NCI-H2196 treated with DMSO at 0.1 percent for 48 hours (cell line): ENCODE measurements at regions not wholly inside any gene's neighbourhood (a gene's known extent, or its start where the extent isn't known, plus 50 kb on each side); places are given as distances from the start of the nearest gene placed in this dataset.

Experiments used
- DNase-seq: peaks from one replicate; lab custom pipeline; 2025; ENCODE audit not compliant: unreplicated experiment; lab: John Stamatoyannopoulos, UW

DNA sequence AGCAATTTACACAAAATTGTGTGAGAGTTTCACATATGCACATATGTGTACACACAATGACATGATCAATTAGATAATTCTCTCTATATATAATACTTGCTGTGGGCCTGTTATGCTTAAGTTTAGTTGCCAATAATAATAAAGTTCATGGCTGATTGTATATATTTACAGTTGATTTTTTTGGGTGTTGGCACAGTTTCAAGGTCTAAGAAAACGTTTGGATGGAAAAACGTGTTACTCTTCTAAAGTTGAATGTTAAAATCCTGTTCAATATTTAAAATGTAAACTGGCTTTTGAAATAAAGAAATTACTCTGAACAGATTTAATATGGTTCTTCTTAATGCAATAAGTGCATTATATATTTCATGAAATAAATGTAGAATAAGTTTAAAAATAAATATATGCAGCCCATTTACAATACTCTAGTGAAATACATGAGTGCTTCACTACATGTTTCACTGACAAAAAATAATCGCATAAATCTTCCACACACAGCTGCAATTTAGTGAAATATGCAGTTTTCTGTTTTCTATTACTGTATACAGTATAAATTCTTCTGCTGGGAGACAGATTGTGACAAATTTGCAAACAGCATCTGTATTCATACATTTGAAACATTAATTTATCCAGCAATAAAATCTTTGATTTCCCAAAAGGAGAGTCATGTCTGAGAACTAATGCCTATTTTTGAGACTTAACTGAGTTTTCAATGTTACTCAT lies 586.9 kb upstream of the KLHL1 start:
- no peak for DNase-seq

DNA sequence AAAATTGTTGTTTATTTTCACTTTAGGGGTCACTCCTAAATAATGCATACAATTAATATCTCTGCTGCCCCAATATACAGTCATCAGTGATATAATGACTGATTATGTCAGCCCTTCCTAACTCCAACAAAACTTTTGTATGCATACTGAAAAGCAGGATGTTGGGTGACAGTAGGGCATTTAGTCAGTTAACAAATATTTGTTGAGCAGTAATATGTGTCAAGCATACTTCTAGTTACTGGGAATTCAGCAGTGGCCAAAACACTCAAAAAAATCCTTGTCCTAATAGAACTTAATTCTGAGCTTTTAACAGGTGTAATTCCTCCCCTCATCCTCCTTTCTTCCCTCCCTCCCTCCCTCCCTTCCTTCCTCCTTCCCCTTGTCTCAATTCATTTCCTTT lies 560.7 kb upstream of the KLHL1 start:
- DNase-seq: no peak

DNA sequence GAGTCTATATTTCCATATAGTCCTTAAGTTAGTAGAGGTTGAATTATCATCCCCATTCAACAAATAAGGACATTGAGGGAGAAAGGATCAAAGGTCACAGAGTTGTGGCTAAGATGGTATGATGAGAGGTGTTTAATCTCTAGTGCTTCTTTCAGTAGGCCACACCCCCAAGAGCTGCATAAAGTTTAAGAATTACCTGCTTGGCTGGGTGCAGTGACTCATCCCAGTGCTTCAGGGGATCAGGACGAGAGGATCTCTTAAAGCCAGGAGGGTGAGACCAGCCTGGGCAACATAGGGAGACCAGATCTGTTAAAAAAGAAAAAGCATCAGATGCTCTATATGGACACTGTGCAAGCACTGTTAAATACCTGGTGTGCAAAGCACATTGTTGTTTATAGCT lies 560.0 kb upstream of the KLHL1 start:
- no peak for DNase-seq

- no peak for DNase-seq
Observed at GRCh38 chr13:70666883-70667556, 558.8 kb upstream of the KLHL1 start.

GRCh38 chr13:70662231-70662940 lies 554.1 kb upstream of the KLHL1 start:
- no peak for DNase-seq

DNA sequence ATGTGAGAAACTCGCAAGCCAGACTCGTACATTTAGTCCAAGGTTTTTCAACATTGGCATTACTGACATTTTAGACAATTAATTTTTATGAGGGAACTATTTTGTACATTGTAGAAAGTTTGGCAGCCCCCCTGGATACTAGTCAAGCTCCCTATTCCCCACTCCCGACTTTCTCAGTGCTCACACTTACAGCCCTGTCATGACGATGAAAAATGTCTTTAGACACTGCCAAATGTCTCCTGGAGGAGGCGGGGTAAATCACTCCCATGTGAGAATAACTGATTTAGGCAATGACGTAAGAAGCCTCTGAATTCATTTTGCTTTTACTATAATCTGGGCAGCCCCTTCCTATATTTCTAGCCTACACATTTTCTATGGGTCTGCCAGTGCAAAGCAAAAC lies 535.8 kb upstream of the KLHL1 start:
- no peak for DNase-seq

GRCh38 chr13:70634893-70635292 lies 526.6 kb upstream of the KLHL1 start:
- no peak for DNase-seq

- DNase-seq: no peak
Observed at GRCh38 chr13:70630247-70630646, 522.0 kb upstream of the KLHL1 start.

- no peak for DNase-seq
Observed at GRCh38 chr13:70623239-70623638, 515.0 kb upstream of the KLHL1 start.

DNA sequence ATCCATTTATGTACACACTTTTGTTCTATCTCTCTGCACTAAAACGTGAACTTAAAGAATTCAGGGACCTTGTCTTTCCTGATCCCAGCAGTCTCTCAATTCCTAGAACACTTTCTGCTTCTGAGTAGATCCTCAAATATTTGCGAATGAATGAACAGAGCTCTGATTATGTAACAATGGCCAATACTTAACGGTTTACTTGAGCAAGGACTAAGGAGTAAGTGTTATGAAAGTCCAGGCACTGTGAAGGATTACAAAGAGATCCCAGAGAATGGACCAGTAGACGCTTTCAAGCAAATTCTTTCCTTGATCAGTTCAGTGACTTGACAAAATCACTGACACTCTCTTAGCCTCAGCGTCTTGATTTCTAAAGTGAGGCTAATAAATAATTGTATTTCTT lies 514.5 kb upstream of the KLHL1 start:
- no peak for DNase-seq

DNA sequence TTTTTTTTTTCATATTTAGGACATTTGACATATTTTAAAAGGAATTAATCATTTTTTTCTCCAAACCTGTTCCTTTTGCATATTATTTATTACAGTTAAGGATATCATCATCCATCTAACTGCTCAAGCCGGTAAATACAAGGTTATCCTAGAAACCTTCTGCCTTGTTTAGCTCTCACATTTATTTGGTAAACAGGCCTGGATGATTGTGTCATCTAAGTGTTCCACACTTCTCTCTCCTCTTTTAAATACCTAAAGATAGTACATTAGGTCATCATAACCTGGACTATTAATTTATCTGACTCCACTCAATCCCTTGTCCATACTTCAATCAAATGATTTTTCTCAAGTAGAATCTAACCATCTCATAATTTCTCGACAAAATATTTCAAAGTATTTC lies 511.7 kb upstream of the KLHL1 start:
- DNase-seq: no peak

GRCh38 chr13:70616847-70617246 lies 508.6 kb upstream of the KLHL1 start:
- no peak for DNase-seq

- DNase-seq: no peak
Observed at GRCh38 chr13:70613295-70613694, 505.0 kb upstream of the KLHL1 start.

DNA sequence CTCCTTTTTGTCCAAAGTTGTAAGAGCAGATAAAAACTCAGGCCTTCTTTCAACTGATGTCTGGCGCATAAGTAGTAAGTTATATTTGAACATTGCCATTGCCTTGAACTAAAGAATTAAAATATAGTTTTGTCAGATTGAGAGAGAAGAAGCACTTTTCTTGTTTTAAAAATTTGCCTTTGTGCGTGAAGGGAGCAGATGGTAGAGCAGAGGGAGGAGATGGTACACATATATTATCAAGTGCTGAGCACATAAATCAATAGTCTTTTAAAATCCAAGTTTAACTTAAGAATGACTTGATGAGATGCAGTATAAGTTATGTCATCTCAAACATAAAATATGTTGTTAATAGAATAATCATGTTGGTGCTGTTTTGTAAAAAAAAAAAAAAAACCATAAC lies 504.6 kb upstream of the KLHL1 start:
- DNase-seq: no peak

- no peak for DNase-seq
Observed at GRCh38 chr13:70604448-70604847, 496.2 kb upstream of the KLHL1 start.

GRCh38 chr13:70593716-70594115 lies 485.5 kb upstream of the KLHL1 start:
- DNase-seq: no peak

- DNase-seq: no peak
Observed at GRCh38 chr13:70585109-70585508, 476.9 kb upstream of the KLHL1 start.

DNA sequence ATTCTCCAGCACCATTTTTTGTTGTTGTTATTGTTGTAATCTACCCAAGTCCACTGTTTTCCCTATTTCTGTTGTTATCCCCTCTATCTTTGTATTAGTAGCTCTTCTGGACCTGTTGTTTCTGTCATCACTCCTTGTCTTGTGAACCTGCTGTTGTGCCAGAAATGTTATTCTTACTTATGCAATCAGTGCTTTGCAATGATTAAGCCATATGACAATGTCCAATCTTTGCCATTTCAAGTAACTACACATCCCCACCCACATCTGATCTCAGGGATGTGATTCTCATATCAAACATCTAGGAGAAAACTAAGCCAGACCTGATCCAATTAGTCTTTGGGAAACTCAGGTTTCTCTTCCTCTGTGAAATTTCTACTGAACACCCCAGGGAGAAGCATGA lies 472.6 kb upstream of the KLHL1 start:
- DNase-seq: no peak

GRCh38 chr13:70579941-70580340 lies 471.7 kb upstream of the KLHL1 start:
- no peak for DNase-seq

DNA sequence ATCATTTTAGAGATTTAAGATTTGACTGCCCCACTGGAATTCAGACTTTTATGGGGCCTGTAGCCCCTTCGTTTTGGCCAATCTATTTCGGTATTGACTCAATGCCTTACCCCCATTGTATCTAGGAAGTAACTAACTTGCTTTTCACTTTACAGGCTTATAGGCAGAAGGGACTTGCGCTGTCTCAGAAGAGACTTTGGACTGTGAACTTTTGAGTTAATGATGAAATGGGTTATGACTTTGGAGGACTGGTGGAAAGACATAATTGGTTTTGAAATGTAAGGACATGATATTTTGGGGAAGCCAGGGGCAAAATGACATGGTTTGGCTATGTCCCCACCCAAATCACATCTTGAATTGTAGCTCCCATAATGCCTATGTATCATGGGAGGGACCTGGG lies 463.0 kb upstream of the KLHL1 start:
- no peak for DNase-seq

GRCh38 chr13:70568571-70568970 lies 460.3 kb upstream of the KLHL1 start:
- no peak for DNase-seq

- DNase-seq: no peak
Observed at GRCh38 chr13:70544706-70545105, 436.5 kb upstream of the KLHL1 start.
